H1 (cell line): ENCODE measurements at regions not wholly inside any gene's neighbourhood (a gene's known extent, or its start where the extent isn't known, plus 50 kb on each side); places are given as distances from the start of the nearest gene placed in this dataset.

Source experiments
- ATF3 ChIP-seq: IDR thresholded peaks from 2 replicates; pipeline ENCODE4 v1.6.1; 2011; ENCODE audit warnings: low read depth, mild to moderate bottlenecking, low read length; ENCODE audit not compliant: insufficient read depth
- BCL11A ChIP-seq, 2 experiments: IDR thresholded peaks; one replicate each; pipeline ENCODE4 v1.6.1; 2011; ENCODE audit warnings: low read depth in 2 of 2, low read length in 2 of 2, mild to moderate bottlenecking in 2 of 2
- CHD7 ChIP-seq: fragments of 300-600 bp; sonication (generic); IDR thresholded peaks from 2 replicates; pipeline ENCODE4 v1.7.1; 2012; ENCODE audit warnings: low read length, moderate library complexity, mild to moderate bottlenecking, inconsistent platforms; ENCODE audit not compliant: insufficient replicate concordance
- CTBP2 ChIP-seq: IDR thresholded peaks from 2 replicates; pipeline ENCODE4 v1.7.0; 2011; ENCODE audit warnings: borderline replicate concordance, mild to moderate bottlenecking, moderate library complexity, mixed read lengths, low read length; ENCODE audit not compliant: insufficient read depth, insufficient read length
- EZH2 ChIP-seq: fragments of 200-600 bp; sonication (generic); IDR thresholded peaks from 2 replicates; pipeline ENCODE4 v1.7.1; 2012; ENCODE audit warnings: low read depth, mild to moderate bottlenecking, moderate library complexity, low read length, inconsistent platforms; ENCODE audit not compliant: severe bottlenecking
- JUN ChIP-seq: IDR thresholded peaks from 2 replicates; pipeline ENCODE4 v1.6.1; 2011; ENCODE audit warnings: low read depth, mild to moderate bottlenecking, improper control_type of control experiment, low read length
- PHF8 ChIP-seq: fragments of 200-600 bp; sonication (generic); conservative IDR thresholded peaks from 2 replicates; pipeline ENCODE4 v1.7.1; 2012; ENCODE audit warnings: low read depth, mild to moderate bottlenecking, inconsistent platforms, low read length, moderate library complexity
- RBBP5 ChIP-seq: IDR thresholded peaks from 2 replicates; pipeline ENCODE4 v1.7.1; 2012; ENCODE audit warnings: low read depth, mild to moderate bottlenecking, inconsistent platforms, low read length, moderate library complexity, borderline replicate concordance
- RXRA ChIP-seq: IDR thresholded peaks from 2 replicates; pipeline ENCODE4 v1.6.1; 2011; ENCODE audit warnings: low read depth, mild to moderate bottlenecking, low read length, moderate library complexity; ENCODE audit not compliant: insufficient read depth
- SRF ChIP-seq: IDR thresholded peaks from 2 replicates; pipeline ENCODE4 v1.6.1; 2011; ENCODE audit warnings: mild to moderate bottlenecking, low read depth, low read length, moderate library complexity
- ZNF274 ChIP-seq: IDR thresholded peaks from 2 replicates; pipeline ENCODE4 v1.7.0; 2012; ENCODE audit warnings: low read length, borderline replicate concordance; ENCODE audit errors: extremely low read depth

GRCh38 chr13:107095876-107096275 is 527.9 kb upstream of the ARGLU1 start (continued):
- TF ChIP-seq CHD7 (no peak), PHF8 (no peak), EZH2 (no peak), SRF (no peak), ATF3 (no peak), RBBP5 (no peak), ZNF274 (no peak), BCL11A (IDR thresholded peaks at IDR 0.05; ENCODE audit: low read depth in 2 of 2, low read length in 2 of 2) (no peak), CTBP2 (no peak), RXRA (no peak), JUN (no peak)
